ENCODE measurements at regions not wholly inside any gene's neighbourhood (a gene's known extent, or its start where the extent isn't known, plus 50 kb on each side); places are given as distances from the start of the nearest gene placed in this dataset.

DNA sequence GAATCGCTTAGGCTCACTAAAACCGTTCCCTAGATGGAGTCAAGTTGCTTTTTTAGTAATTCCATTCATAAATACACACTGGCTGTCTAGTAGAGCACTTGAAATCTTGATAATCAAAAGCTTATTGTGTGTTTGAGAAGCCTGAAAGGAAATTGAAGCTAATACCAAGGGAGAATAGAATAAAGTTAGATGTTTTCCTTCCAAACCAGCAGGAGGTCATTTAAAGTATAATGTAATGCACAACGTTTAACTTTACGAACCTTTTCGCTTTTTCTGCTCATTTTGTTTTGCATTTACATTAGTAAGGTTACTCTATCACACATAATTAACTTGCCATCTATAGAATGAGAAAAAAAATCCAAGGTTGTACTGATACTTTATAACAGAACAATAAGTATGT lies 440.9 kb downstream of the NKX6-1 start:
- in situ Hi-C loops (cut with HindIII; ENCODE audit: low sequenced_read_pairs): no loop called here
- TF ChIP-seq, protein P1, sequence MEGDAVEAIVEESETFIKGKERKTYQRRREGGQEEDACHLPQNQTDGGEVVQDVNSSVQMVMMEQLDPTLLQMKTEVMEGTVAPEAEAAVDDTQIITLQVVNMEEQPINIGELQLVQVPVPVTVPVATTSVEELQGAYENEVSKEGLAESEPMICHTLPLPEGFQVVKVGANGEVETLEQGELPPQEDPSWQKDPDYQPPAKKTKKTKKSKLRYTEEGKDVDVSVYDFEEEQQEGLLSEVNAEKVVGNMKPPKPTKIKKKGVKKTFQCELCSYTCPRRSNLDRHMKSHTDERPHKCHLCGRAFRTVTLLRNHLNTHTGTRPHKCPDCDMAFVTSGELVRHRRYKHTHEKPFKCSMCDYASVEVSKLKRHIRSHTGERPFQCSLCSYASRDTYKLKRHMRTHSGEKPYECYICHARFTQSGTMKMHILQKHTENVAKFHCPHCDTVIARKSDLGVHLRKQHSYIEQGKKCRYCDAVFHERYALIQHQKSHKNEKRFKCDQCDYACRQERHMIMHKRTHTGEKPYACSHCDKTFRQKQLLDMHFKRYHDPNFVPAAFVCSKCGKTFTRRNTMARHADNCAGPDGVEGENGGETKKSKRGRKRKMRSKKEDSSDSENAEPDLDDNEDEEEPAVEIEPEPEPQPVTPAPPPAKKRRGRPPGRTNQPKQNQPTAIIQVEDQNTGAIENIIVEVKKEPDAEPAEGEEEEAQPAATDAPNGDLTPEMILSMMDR (IDR thresholded peaks at IDR 0.05; ENCODE audit: low read depth, low read length): no peak
- no peak overlapping the region for H3K4me3 ChIP-seq (ENCODE audit: low read depth, low read length)
- DNase-seq (ENCODE audit: low read depth, low spot score): no peak

DNA sequence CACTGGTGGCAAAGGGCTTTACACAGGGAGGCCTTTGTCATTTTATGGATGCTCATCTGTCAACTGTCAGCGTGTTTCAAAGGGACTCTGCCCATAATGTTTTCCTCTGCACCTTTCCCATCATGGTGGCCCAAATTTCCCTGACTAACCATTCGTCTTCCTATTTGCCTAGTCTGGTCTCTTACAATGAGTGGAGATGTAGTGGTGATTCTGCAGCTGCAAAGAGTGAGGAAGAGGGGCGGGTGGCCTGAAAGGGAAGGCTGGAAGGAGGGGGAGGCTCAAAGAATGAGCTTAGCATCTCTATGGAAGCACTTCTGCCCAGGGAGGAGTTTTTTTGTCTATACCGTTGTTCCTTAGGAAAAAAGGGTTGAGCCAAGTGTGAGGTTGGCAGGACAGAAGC lies 447.5 kb downstream of the NKX6-1 start:
- DNase-seq (ENCODE audit: low read depth, low spot score): no peak
- no peak overlapping the region for H3K4me3 ChIP-seq (ENCODE audit: low read depth, low read length)
- TF ChIP-seq, protein P1 (IDR thresholded peaks at IDR 0.05; ENCODE audit: low read depth, low read length): no peak
- in situ Hi-C loops (cut with HindIII; ENCODE audit: low sequenced_read_pairs): no loop called here

DNA sequence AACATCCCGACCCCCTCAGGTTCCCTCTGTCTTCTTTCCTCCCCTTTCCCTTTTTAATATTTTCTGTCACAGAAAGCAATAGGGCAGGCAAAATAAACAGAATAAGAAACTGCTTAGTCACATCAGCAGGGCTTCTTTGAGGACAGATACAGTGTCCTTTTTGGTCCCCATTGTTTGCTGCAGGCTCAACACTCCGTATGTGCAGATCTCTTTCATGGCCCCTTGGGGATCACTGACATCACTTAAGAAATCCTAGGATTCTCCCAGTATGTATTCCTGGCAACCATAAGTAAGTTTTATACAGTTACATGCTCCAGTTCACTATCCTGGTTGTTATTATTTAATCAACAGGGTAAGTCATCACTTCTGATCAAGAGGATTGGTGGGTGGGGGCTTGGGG lies 448.0 kb downstream of the NKX6-1 start:
- TF ChIP-seq, protein P1 (IDR thresholded peaks at IDR 0.05; ENCODE audit: low read depth, low read length): no peak
- no peak overlapping the region for H3K4me3 ChIP-seq (ENCODE audit: low read depth, low read length)
- DNase-seq (ENCODE audit: low read depth, low spot score): no peak
- in situ Hi-C loops (cut with HindIII; ENCODE audit: low sequenced_read_pairs): no loop called here

- in situ Hi-C loops (cut with HindIII; ENCODE audit: low sequenced_read_pairs): no loop called here
- DNase-seq (ENCODE audit: low read depth, low spot score): no peak
- TF ChIP-seq, protein P1 (IDR thresholded peaks at IDR 0.05; ENCODE audit: low read depth, low read length): no peak
- H3K4me3 ChIP-seq (ENCODE audit: low read depth, low read length): no peak overlapping the region
Observed at GRCh38 chr4:84050015-84050414, 449.1 kb downstream of the NKX6-1 start.

DNA sequence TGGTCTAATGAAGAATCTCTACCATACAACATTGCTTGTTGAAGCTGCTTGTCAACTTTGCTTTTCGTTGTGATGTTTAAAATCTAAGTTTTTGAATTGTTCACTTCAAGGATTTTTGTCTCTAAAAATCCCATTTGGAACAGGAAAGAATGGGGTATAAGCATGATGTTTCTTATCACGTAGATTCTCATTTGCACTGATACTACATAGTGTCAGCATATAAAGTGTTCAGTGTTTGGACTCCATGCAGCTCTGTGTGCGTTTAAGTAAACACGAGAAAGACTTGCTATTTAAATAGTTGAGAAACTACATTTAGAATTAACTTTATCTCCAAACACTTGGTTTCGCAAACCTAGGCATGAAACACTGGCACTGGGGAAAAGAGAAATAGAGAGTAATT lies 452.5 kb downstream of the NKX6-1 start:
- DNase-seq (ENCODE audit: low read depth, low spot score): no peak
- in situ Hi-C loops (cut with HindIII; ENCODE audit: low sequenced_read_pairs): no loop called here
- TF ChIP-seq, protein P1 (IDR thresholded peaks at IDR 0.05; ENCODE audit: low read depth, low read length): no peak
- no peak overlapping the region for H3K4me3 ChIP-seq (ENCODE audit: low read depth, low read length)

DNA sequence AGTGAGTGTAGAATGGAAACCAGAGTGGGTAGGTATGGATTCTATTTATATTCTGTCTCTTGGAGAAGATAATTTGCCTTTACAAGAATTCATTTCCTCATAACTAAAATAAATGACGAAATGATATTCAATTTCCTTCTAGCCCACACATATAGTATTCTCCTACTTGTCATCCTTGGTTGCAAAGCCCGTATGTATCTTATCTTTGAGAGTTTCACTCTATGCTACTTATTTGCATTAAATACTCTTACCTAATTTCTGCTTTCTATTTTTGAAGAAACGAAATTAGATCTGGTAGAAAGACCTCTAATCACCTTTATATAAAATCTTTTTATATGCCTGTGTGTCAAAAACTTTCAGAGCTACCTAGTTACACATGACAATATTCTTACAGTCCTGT lies 457.7 kb downstream of the NKX6-1 start:
- in situ Hi-C loops (cut with HindIII; ENCODE audit: low sequenced_read_pairs): no loop called here
- DNase-seq (ENCODE audit: low read depth, low spot score): no peak
- no peak overlapping the region for H3K4me3 ChIP-seq (ENCODE audit: low read depth, low read length)
- TF ChIP-seq, protein P1 (IDR thresholded peaks at IDR 0.05; ENCODE audit: low read depth, low read length): no peak

DNA sequence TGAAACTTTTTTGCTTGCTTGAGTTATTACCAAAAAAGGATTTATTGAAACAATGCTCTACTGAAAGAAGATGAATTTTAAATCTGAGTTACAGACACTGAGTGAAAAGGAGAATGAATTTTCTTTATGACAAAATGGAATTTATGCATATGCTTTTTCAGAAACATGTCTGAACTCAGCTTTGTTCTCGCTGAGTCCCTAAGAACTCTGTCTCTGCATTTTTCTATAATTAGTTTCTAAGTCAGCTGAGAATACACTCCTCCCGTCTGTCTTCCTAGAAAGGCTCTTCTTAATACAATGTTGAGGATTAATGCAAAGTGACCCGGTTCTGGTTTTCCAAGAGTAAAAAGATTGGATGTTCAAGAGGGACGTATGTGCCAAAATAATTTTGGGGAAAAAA lies 463.5 kb downstream of the NKX6-1 start:
- TF ChIP-seq, protein P1 (IDR thresholded peaks at IDR 0.05; ENCODE audit: low read depth, low read length): no peak
- no peak overlapping the region for H3K4me3 ChIP-seq (ENCODE audit: low read depth, low read length)
- no peak for DNase-seq (ENCODE audit: low read depth, low spot score)
- in situ Hi-C loops (cut with HindIII; ENCODE audit: low sequenced_read_pairs): no loop called here
